Mammary epithelial cell (primary cell): ENCODE measurements at regions not wholly inside any gene's neighbourhood (a gene's known extent, or its start where the extent isn't known, plus 50 kb on each side); places are given as distances from the start of the nearest gene placed in this dataset.

Experiments used
- CTCF ChIP-seq, 2 donors: IDR thresholded peaks in 1 of 2; conservative IDR thresholded peaks in 1 of 2; 2 replicates each; pipeline ENCODE4 v1.5.1; 2011 to 2012; ENCODE audit warnings: inconsistent platforms in 2 of 2, low read length in 2 of 2, mild to moderate bottlenecking in 2 of 2, control low read depth in 1 of 2, low read depth in 1 of 2; ENCODE audit not compliant: insufficient read depth in 1 of 2; ENCODE audit errors: extremely low read depth in 1 of 2
- EZH2 ChIP-seq: IDR thresholded peaks from 2 replicates; pipeline ENCODE4 v1.6.1; 2012; ENCODE audit warnings: low read length, inconsistent platforms, borderline replicate concordance

- TF ChIP-seq CTCF (conservative IDR thresholded peaks at IDR 0.05 in 1 of 2, IDR thresholded peaks at IDR 0.05 in 1 of 2; ENCODE audit: extremely low read depth in 1 of 2, insufficient read depth in 1 of 2, low read depth in 1 of 2, low read length in 2 of 2) (no peak), EZH2 (no peak)
Measured at GRCh38 chr1:29990304-29990703, 733.1 kb downstream of the MATN1 start.
